Activated T-cell treated with anti-CD3 and anti-CD28 coated beads for 24 hours (primary cell): ENCODE measurements at regions not wholly inside any gene's neighbourhood (a gene's known extent, or its start where the extent isn't known, plus 50 kb on each side); places are given as distances from the start of the nearest gene placed in this dataset.

ENCODE experiments used
- DNase-seq: peaks from one replicate; pipeline ENCODE4 v3.0.0-alpha.2; 2020; ENCODE audit warnings: low read depth

DNA sequence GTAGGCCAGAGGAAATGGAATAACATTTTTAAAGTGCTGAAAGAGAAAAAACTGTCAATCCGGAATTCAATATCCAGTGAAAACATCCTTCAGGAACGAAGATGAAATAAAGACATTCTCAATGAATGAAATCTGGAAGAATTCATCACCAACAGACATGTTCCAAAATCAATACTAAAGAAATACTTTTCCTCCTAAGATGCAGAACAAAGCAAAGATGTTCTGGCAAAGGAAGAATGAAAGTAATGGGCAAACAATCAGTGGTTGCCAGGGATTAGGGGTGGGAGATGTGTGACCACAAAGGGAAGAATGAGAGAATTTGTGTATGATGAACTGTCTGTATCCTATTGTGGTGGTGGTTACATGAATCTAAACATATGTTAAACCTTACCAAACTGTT, 52.8 kb upstream of the EEPD1 start:
- no peak for DNase-seq

DNA sequence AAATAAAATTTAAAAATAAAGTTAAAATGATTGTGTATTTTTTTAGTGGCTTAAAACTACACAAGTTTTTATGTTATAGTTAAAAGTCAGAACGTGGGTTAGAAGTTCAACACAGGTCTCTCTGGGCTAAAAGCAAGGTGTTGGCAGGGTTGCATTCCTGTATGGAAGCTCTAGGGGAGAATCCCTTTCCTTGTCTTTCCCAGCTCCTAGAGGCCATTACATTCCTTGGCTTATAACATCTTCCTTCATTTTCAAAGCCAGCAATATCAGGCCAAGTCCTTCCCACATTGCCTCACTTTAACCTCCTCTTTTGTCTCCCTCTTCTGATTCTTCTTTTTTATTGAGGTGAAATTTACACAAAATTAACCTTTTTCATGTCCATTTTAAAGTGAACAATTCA, 52.4 kb upstream of the EEPD1 start:
- DNase-seq: no peak
